Thoracic aorta (tissue), 2 donors: ENCODE measurements at regions not wholly inside any gene's neighbourhood (a gene's known extent, or its start where the extent isn't known, plus 50 kb on each side); places are given as distances from the start of the nearest gene placed in this dataset.
"Not testable (repeated sequence)": the region's sequence is repeated elsewhere in the genome, so short reads cannot be mapped to it uniquely, and the experiment has no call there.

ENCODE experiments used
- ATAC-seq: fragments of 150-250 bp; one replicate; pipeline ENCODE4 v1.8.0; 2017; ENCODE audit warnings: low read depth; ENCODE audit not compliant: insufficient number of reproducible peaks, low FRiP score
- DNase-seq: peaks from one replicate; pipeline ENCODE4 v3.0.0-alpha.2; 2020; ENCODE audit warnings: low spot score
- H3K27ac ChIP-seq, 2 donors: fragments of 200-600 bp; sonication (generic); 1 replicate in 1 of 2; 2 replicates in 1 of 2; pipeline ENCODE4 v1.5.1; 2016; ENCODE audit warnings: mild to moderate bottlenecking in 2 of 2, moderate library complexity in 2 of 2
- H3K27me3 ChIP-seq: fragments of 200-600 bp; sonication (generic); replicated peaks from 2 replicates; pipeline ENCODE4 v1.6.0; 2016; ENCODE audit warnings: mild to moderate bottlenecking; ENCODE audit not compliant: insufficient read depth
- H3K36me3 ChIP-seq: fragments of 200-600 bp; sonication (generic); one replicate; pipeline ENCODE4 v1.5.1; 2016
- H3K4me1 ChIP-seq, 2 donors: fragments of 200-600 bp; sonication (generic); 1 replicate in 1 of 2; 2 replicates in 1 of 2; pipeline versions ENCODE4 v1.5.1 to v1.6.0; 2016; ENCODE audit warnings: low read depth in 2 of 2, mild to moderate bottlenecking in 1 of 2; ENCODE audit not compliant: control insufficient read depth in 1 of 2
- H3K4me3 ChIP-seq: fragments of 200-600 bp; sonication (generic); 2 replicates; pipeline ENCODE4 v1.5.1; 2016; ENCODE audit warnings: mild to moderate bottlenecking
- H3K9me3 ChIP-seq: fragments of 200-600 bp; sonication (generic); 2 replicates; pipeline ENCODE4 v1.5.1; 2016
- CTCF ChIP-seq: fragments of 200-600 bp; sonication (generic); IDR thresholded peaks from one replicate; pipeline ENCODE4 v1.5.1; 2019; ENCODE audit warnings: antibody characterized with exemption

GRCh38 chr17:27200476-27200875 lies 93.4 kb upstream of the WSB1 start:
- DNase-seq, result no peak
- TF ChIP-seq CTCF, result no peak
- H3K4me1 ChIP-seq, result no peaks in the 10 kb centered on the region

GRCh38 chr17:27203241-27203640 lies 90.7 kb upstream of the WSB1 start:
- Histone ChIP-seq H3K4me1 (no peaks in the 10 kb centered on the region), H3K27me3 (no peaks in the 10 kb centered on the region), H3K36me3 (no peaks in the 10 kb centered on the region), H3K9me3 (no peaks in the 10 kb centered on the region), H3K27ac (no peak overlapping the region), H3K4me3 (no peak overlapping the region)
- ATAC-seq (no peak), DNase-seq (no peak)
- no peak for TF ChIP-seq CTCF

More at GRCh38 chr17:27200476-27200875, 93.4 kb upstream of the WSB1 start:
- no peak for ATAC-seq
- Histone ChIP-seq H3K36me3 (no peaks in the 10 kb centered on the region), H3K27me3 (no peaks in the 10 kb centered on the region), H3K27ac (no peak overlapping the region), H3K9me3 (no peaks in the 10 kb centered on the region), H3K4me3 (no peak overlapping the region)

GRCh38 chr17:27206447-27206846 lies 87.5 kb upstream of the WSB1 start:
- no peak overlapping the region for H3K27ac ChIP-seq
- ATAC-seq, result no peak

GRCh38 chr17:27207073-27207513 lies 86.8 kb upstream of the WSB1 start:
- H3K36me3 ChIP-seq, result no peaks in the 10 kb centered on the region
- DNase-seq, result no peak
- no peak for TF ChIP-seq CTCF
- no peaks in the 10 kb centered on the region for H3K9me3 ChIP-seq
- H3K27me3 ChIP-seq, result no peaks in the 10 kb centered on the region
- no peak overlapping the region for H3K4me3 ChIP-seq
- no peak overlapping the region for H3K27ac ChIP-seq
- H3K4me1 ChIP-seq, result no peaks in the 10 kb centered on the region
- no peak for ATAC-seq

More at GRCh38 chr17:27206447-27206846, 87.5 kb upstream of the WSB1 start:
- Histone ChIP-seq H3K9me3 (no peaks in the 10 kb centered on the region), H3K36me3 (no peaks in the 10 kb centered on the region), H3K4me1 (no peaks in the 10 kb centered on the region), H3K27me3 (no peaks in the 10 kb centered on the region), H3K4me3 (no peak overlapping the region)
- no peak for TF ChIP-seq CTCF
- no peak for DNase-seq

- not testable (repeated sequence) for H3K27me3 ChIP-seq, H3K36me3 ChIP-seq, H3K27ac ChIP-seq, H3K4me3 ChIP-seq, DNase-seq, H3K4me1 ChIP-seq, ATAC-seq, H3K9me3 ChIP-seq
These were observed 85.5 kb upstream of the WSB1 start for GRCh38 chr17:27208370-27208769.

- DNase-seq, result no peak
- Histone ChIP-seq H3K27me3 (no peaks in the 10 kb centered on the region), H3K36me3 (no peaks in the 10 kb centered on the region), H3K4me3 (no peak overlapping the region), H3K4me1 (no peaks in the 10 kb centered on the region), H3K9me3 (no peaks in the 10 kb centered on the region), H3K27ac (no peak overlapping the region)
- ATAC-seq, result no peak
- no peak for TF ChIP-seq CTCF
These were observed 84.6 kb upstream of the WSB1 start for GRCh38 chr17:27209316-27209715.

- not testable (repeated sequence) for ATAC-seq, H3K4me1 ChIP-seq, DNase-seq, H3K36me3 ChIP-seq, H3K27ac ChIP-seq, H3K4me3 ChIP-seq, H3K9me3 ChIP-seq, H3K27me3 ChIP-seq
These were observed 83.1 kb upstream of the WSB1 start for GRCh38 chr17:27210809-27211208.
